A549 (cell line): ENCODE measurements at regions not wholly inside any gene's neighbourhood (a gene's known extent, or its start where the extent isn't known, plus 50 kb on each side); places are given as distances from the start of the nearest gene placed in this dataset.

Source experiments
- ATAC-seq, 2 experiments: fragments of 200-7000 bp in 1 of 2; fragments of >200 bp in 1 of 2; cut with Nextera tagmentation in 1 of 2; cut with Tn5 transposase in 1 of 2; 3 replicates each; pipeline versions ENCODE4 v1.8.0 to v1.9.1; 2018 to 2020; ENCODE audit warnings: mild to moderate bottlenecking in 1 of 2, moderate library complexity in 1 of 2
- CTCF ChIA-PET: fragments of 300-600 bp; sonication (Branson Sonifier 250); formaldehyde crosslinking; extraction: SDS; loops from one replicate; lab custom pipeline; 2021; ENCODE audit warnings: antibody characterized with exemption, inconsistent platforms; lab: Yijun Ruan, JAX
- POLR2A ChIA-PET: fragments of 350-600 bp; formaldehyde crosslinking; extraction: SDS; loops from one replicate; lab custom pipeline; 2021; ENCODE audit warnings: antibody characterized with exemption, inconsistent platforms; lab: Yijun Ruan, JAX
- DNase-seq, 2 experiments: peaks; one replicate each; pipeline versions ENCODE4 v3.0.0 to v3.0.0-alpha.2; 2011 to 2016; ENCODE audit warnings: low read depth in 1 of 2, low spot score in 1 of 2
- FAIRE-seq: peaks from 2 replicates; lab custom pipeline; 2011; peaks lifted over from hg19 to GRCh38; lab: Jason Lieb, UNC
- H3K27ac ChIP-seq, 2 experiments: fragments of >200 bp; sonication (Bioruptor Twin); formaldehyde crosslinking; 3 replicates each; pipeline ENCODE4 v1.5.1; 2016 to 2017
- H3K4me1 ChIP-seq: fragments of >200 bp; sonication (Bioruptor Twin); formaldehyde crosslinking; 3 replicates; pipeline ENCODE4 v1.6.1; 2016
- H3K4me2 ChIP-seq: fragments of >200 bp; sonication (Bioruptor Twin); formaldehyde crosslinking; 3 replicates; pipeline ENCODE4 v1.6.1; 2016
- H3K4me3 ChIP-seq: fragments of >200 bp; sonication (Bioruptor Twin); formaldehyde crosslinking; 3 replicates; pipeline ENCODE4 v1.5.1; 2016
- H3K9me3 ChIP-seq: fragments of >200 bp; sonication (Bioruptor Twin); formaldehyde crosslinking; 3 replicates; pipeline ENCODE4 v1.6.1; 2016
- CEBPB ChIP-seq, 2 experiments: fragments of >200 bp in 1 of 2; sonication (Bioruptor Twin) in 1 of 2; formaldehyde crosslinking in 1 of 2; IDR thresholded peaks; 2 replicates each; pipeline ENCODE4 v1.6.1; 2012 to 2016
- CHD2 ChIP-seq: fragments of 150-350 bp; IDR thresholded peaks from 2 replicates; pipeline ENCODE4 v1.6.1; 2014; ENCODE audit warnings: low read length; ENCODE audit not compliant: partially characterized antibody
- CHD4 ChIP-seq: fragments of 200-600 bp; sonication (generic); IDR thresholded peaks from 2 replicates; pipeline ENCODE4 v1.6.1; 2016; ENCODE audit warnings: antibody characterized with exemption, mild to moderate bottlenecking, borderline replicate concordance
- FOSL2 ChIP-seq, 2 experiments: fragments of 450-650 bp in 1 of 2; fragments of >200 bp in 1 of 2; sonication (Bioruptor Twin) in 1 of 2; formaldehyde crosslinking; IDR thresholded peaks; 2 replicates each; pipeline versions ENCODE4 v1.5.0 to v1.6.1; 2016 to 2020; ENCODE audit warnings: mild to moderate bottlenecking in 1 of 2, moderate library complexity in 1 of 2
- FOXS1 ChIP-seq: fragments of 250-450 bp; sonication (Bioruptor Pico); IDR thresholded peaks from 2 replicates; pipeline ENCODE4 v1.5.0; 2020; ENCODE audit warnings: mild to moderate bottlenecking, moderate library complexity
- HOXB5 ChIP-seq: fragments of 250-450 bp; sonication (Bioruptor Pico); IDR thresholded peaks from 2 replicates; pipeline ENCODE4 v1.5.0; 2020; ENCODE audit warnings: mild to moderate bottlenecking, moderate library complexity
- JUN ChIP-seq, 2 experiments: fragments of >200 bp; sonication (Bioruptor Twin); formaldehyde crosslinking; IDR thresholded peaks; 2 replicates in 1 of 2; 3 replicates in 1 of 2; pipeline ENCODE4 v1.6.1; 2016 to 2017
- KDM1A ChIP-seq: fragments of 200-600 bp; sonication (generic); IDR thresholded peaks from 2 replicates; pipeline ENCODE4 v1.6.1; 2016; ENCODE audit warnings: low read depth, mild to moderate bottlenecking
- MAZ ChIP-seq: fragments of 150-350 bp; IDR thresholded peaks from 2 replicates; pipeline ENCODE4 v1.6.1; 2014; ENCODE audit warnings: antibody characterized with exemption, low read depth, low read length, borderline replicate concordance
- NR3C1 ChIP-seq: fragments of >200 bp; sonication (Bioruptor Twin); formaldehyde crosslinking; IDR thresholded peaks from 3 replicates; pipeline ENCODE4 v1.6.1; 2017
- PHF8 ChIP-seq: fragments of 200-600 bp; sonication (generic); IDR thresholded peaks from 2 replicates; pipeline ENCODE4 v1.6.1; 2016; ENCODE audit warnings: low read depth, mild to moderate bottlenecking, antibody characterized with exemption, moderate library complexity, borderline replicate concordance
- RAD21 ChIP-seq, 2 experiments: fragments of >200 bp in 1 of 2; sonication (Bioruptor Twin) in 1 of 2; formaldehyde crosslinking in 1 of 2; IDR thresholded peaks in 1 of 2; conservative IDR thresholded peaks in 1 of 2; 2 replicates in 1 of 2; 3 replicates in 1 of 2; pipeline ENCODE4 v1.6.1; 2012 to 2018; ENCODE audit warnings: inconsistent platforms in 1 of 2
- RARB ChIP-seq: fragments of 250-450 bp; sonication (Bioruptor Pico); IDR thresholded peaks from 2 replicates; pipeline ENCODE4 v1.8.0; 2021; ENCODE audit warnings: mild to moderate bottlenecking, moderate library complexity
- RCOR1 ChIP-seq: fragments of 150-350 bp; IDR thresholded peaks from 2 replicates; pipeline ENCODE4 v1.6.1; 2014; ENCODE audit warnings: antibody characterized with exemption, low read length, low read depth
- RNF2 ChIP-seq: fragments of 200-600 bp; sonication (generic); IDR thresholded peaks from 2 replicates; pipeline ENCODE4 v1.6.1; 2016; ENCODE audit warnings: low read depth, mild to moderate bottlenecking, antibody characterized with exemption, moderate library complexity, borderline replicate concordance
- SMC3 ChIP-seq: fragments of >200 bp; sonication (Bioruptor Twin); formaldehyde crosslinking; IDR thresholded peaks from 3 replicates; pipeline ENCODE4 v1.6.1; 2018; ENCODE audit warnings: inconsistent platforms
- TFCP2L1 ChIP-seq: fragments of 250-450 bp; sonication (Bioruptor Pico); IDR thresholded peaks from 2 replicates; pipeline ENCODE4 v1.5.0; 2021; ENCODE audit warnings: mild to moderate bottlenecking
- ZC3H11A ChIP-seq: fragments of 450-650 bp; IDR thresholded peaks from 2 replicates; pipeline ENCODE4 v1.6.1; 2014; ENCODE audit warnings: antibody characterized with exemption, mild to moderate bottlenecking
- ZSCAN20 ChIP-seq: fragments of 250-450 bp; sonication (Bioruptor Pico); IDR thresholded peaks from 2 replicates; pipeline ENCODE4 v1.8.0; 2022; ENCODE audit warnings: mild to moderate bottlenecking, moderate library complexity
- WGBS: methylation state at CpG from one replicate; pipeline ENCODE4 v1.1.6; 2017; ENCODE audit errors: missing lambda C conversion rate; 5-methylcytosine and 5-hydroxymethylcytosine counted together
- TF ChIP-seq, protein P1 (sequence below): fragments of 250-450 bp; sonication (Bioruptor Pico); IDR thresholded peaks from 2 replicates; pipeline ENCODE4 v1.5.0; 2021; ENCODE audit warnings: mild to moderate bottlenecking, moderate library complexity, borderline replicate concordance
- TF ChIP-seq, protein P2 (sequence below): fragments of >200 bp; sonication (Bioruptor Twin); formaldehyde crosslinking; IDR thresholded peaks from 3 replicates; pipeline ENCODE4 v1.6.1; 2016
- TF ChIP-seq, protein P3 (sequence below): fragments of 250-450 bp; sonication (Bioruptor Pico); IDR thresholded peaks from 2 replicates; pipeline ENCODE4 v1.5.0; 2020; ENCODE audit warnings: low read depth, mild to moderate bottlenecking, moderate library complexity
- TF ChIP-seq, protein P4 (sequence below): fragments of 450-650 bp; IDR thresholded peaks from 2 replicates; pipeline ENCODE4 v1.6.1; 2014; ENCODE audit warnings: antibody characterized with exemption
- TF ChIP-seq, protein P5 (sequence below): IDR thresholded peaks from 2 replicates; pipeline ENCODE4 v1.6.1; 2012
- TF ChIP-seq, protein P6 (sequence below): fragments of 200-600 bp; sonication (generic); IDR thresholded peaks from 2 replicates; pipeline ENCODE4 v1.6.1; 2016; ENCODE audit warnings: antibody characterized with exemption, mild to moderate bottlenecking, moderate library complexity

DNA sequence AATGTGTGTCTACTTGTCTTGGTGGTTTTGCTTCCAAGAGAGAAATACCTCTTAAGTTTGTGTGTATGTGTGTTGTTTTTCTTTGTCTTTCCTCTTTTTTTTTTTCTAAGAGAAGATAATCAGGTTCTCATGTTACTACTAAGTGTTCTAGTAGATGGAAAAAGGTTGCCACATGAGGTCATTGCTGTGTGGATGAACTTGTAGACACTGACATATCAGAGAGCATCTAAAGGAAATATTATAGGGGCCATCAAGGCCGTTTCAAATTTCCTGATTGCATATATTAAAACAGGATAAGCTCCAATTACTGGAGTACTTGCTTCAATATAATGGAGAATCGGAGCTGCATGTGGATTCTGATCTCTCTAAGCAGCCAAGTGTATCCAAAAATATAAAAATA is 747.5 kb downstream of the NR2F2 start:
- no peak overlapping the region for H3K4me3 ChIP-seq
- no peaks in the 10 kb centered on the region for H3K9me3 ChIP-seq
- no peak overlapping the region for H3K27ac ChIP-seq
- no peaks in the 10 kb centered on the region for H3K4me1 ChIP-seq
- DNase-seq (no peak), FAIRE-seq (no peak), ATAC-seq (no peak)
- no peak overlapping the region for H3K4me2 ChIP-seq
- POLR2A ChIA-PET = no interaction called here
- TF ChIP-seq, protein P1, sequence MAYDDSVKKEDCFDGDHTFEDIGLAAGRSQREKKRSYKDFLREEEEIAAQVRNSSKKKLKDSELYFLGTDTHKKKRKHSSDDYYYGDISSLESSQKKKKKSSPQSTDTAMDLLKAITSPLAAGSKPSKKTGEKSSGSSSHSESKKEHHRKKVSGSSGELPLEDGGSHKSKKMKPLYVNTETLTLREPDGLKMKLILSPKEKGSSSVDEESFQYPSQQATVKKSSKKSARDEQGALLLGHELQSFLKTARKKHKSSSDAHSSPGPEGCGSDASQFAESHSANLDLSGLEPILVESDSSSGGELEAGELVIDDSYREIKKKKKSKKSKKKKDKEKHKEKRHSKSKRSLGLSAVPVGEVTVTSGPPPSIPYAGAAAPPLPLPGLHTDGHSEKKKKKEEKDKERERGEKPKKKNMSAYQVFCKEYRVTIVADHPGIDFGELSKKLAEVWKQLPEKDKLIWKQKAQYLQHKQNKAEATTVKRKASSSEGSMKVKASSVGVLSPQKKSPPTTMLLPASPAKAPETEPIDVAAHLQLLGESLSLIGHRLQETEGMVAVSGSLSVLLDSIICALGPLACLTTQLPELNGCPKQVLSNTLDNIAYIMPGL (CRISPR knock-in tag) = no peak
- no peak for TF ChIP-seq NR3C1
- no peak for TF ChIP-seq RCOR1
- TF ChIP-seq RARB (CRISPR knock-in tag) = no peak
- TF ChIP-seq, protein P2, sequence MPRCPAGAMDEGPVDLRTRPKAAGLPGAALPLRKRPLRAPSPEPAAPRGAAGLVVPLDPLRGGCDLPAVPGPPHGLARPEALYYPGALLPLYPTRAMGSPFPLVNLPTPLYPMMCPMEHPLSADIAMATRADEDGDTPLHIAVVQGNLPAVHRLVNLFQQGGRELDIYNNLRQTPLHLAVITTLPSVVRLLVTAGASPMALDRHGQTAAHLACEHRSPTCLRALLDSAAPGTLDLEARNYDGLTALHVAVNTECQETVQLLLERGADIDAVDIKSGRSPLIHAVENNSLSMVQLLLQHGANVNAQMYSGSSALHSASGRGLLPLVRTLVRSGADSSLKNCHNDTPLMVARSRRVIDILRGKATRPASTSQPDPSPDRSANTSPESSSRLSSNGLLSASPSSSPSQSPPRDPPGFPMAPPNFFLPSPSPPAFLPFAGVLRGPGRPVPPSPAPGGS = no peak
- TF ChIP-seq, protein P3, sequence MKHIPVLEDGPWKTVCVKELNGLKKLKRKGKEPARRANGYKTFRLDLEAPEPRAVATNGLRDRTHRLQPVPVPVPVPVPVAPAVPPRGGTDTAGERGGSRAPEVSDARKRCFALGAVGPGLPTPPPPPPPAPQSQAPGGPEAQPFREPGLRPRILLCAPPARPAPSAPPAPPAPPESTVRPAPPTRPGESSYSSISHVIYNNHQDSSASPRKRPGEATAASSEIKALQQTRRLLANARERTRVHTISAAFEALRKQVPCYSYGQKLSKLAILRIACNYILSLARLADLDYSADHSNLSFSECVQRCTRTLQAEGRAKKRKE (CRISPR knock-in tag) = no peak
- TF ChIP-seq PHF8 = no peak
- TF ChIP-seq RAD21 (conservative IDR thresholded peaks at IDR 0.05 in 1 of 2, IDR thresholded peaks at IDR 0.05 in 1 of 2) = no peak
- no peak for TF ChIP-seq RNF2
- no peak for TF ChIP-seq SMC3
- TF ChIP-seq HOXB5 (CRISPR knock-in tag) = no peak
- TF ChIP-seq MAZ = no peak
- no peak for TF ChIP-seq TFCP2L1 (CRISPR knock-in tag)
- TF ChIP-seq, protein P4, sequence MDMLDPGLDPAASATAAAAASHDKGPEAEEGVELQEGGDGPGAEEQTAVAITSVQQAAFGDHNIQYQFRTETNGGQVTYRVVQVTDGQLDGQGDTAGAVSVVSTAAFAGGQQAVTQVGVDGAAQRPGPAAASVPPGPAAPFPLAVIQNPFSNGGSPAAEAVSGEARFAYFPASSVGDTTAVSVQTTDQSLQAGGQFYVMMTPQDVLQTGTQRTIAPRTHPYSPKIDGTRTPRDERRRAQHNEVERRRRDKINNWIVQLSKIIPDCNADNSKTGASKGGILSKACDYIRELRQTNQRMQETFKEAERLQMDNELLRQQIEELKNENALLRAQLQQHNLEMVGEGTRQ = no peak
- CTCF ChIA-PET = interaction anchor here (1.2 kb wide), 1 partner anchor 32 kb away, joined by 3 read pairs; no protein-coding TSS in a partner anchor
- 0% methylated on average over 2 of the region's 2 CpGs for WGBS

DNA sequence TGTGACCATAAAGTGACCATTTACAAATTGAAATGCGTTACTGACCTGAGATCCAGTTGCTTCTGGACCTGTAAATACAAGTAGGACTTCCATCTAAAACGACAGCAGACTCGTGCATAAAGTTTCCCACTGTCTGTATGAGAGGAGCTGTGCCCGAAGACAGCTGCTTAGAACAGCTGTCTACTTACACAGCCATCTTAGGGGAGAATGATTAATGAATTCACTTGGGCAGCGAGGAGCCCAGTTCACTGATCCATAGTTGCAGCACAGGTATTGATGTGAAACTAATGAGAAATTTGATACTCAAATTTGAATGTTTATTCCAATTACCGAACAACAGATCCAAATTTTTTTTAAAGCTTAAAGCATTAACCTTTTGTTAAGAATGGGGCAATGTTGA is 748.1 kb downstream of the NR2F2 start:
- ChIA-PET POLR2A (no interaction called here), CTCF (interaction anchor here (1.2 kb wide), 1 partner anchor 32 kb away, joined by 3 read pairs; no protein-coding TSS in a partner anchor)
- no peak for FAIRE-seq
- no peak overlapping the region for H3K4me3 ChIP-seq
- DNase-seq = no peak
- no peak overlapping the region for H3K27ac ChIP-seq
- TF ChIP-seq RCOR1 (no peak), CHD4 (no peak), ZSCAN20 (no peak), FOSL2 (IDR thresholded peaks at IDR 0.05) (no peak), FOSL2 (CRISPR knock-in tag; IDR thresholded peaks at IDR 0.05) (no peak), CEBPB (IDR thresholded peaks at IDR 0.05) (no peak), KDM1A (no peak), FOXS1 (CRISPR knock-in tag) (no peak), ZC3H11A (no peak), JUN (IDR thresholded peaks at IDR 0.05) (no peak), CHD2 (no peak)
- TF ChIP-seq, protein P3 (CRISPR knock-in tag) = no peak
- TF ChIP-seq, protein P5, sequence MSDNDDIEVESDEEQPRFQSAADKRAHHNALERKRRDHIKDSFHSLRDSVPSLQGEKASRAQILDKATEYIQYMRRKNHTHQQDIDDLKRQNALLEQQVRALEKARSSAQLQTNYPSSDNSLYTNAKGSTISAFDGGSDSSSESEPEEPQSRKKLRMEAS = no peak
- TF ChIP-seq, protein P6, sequence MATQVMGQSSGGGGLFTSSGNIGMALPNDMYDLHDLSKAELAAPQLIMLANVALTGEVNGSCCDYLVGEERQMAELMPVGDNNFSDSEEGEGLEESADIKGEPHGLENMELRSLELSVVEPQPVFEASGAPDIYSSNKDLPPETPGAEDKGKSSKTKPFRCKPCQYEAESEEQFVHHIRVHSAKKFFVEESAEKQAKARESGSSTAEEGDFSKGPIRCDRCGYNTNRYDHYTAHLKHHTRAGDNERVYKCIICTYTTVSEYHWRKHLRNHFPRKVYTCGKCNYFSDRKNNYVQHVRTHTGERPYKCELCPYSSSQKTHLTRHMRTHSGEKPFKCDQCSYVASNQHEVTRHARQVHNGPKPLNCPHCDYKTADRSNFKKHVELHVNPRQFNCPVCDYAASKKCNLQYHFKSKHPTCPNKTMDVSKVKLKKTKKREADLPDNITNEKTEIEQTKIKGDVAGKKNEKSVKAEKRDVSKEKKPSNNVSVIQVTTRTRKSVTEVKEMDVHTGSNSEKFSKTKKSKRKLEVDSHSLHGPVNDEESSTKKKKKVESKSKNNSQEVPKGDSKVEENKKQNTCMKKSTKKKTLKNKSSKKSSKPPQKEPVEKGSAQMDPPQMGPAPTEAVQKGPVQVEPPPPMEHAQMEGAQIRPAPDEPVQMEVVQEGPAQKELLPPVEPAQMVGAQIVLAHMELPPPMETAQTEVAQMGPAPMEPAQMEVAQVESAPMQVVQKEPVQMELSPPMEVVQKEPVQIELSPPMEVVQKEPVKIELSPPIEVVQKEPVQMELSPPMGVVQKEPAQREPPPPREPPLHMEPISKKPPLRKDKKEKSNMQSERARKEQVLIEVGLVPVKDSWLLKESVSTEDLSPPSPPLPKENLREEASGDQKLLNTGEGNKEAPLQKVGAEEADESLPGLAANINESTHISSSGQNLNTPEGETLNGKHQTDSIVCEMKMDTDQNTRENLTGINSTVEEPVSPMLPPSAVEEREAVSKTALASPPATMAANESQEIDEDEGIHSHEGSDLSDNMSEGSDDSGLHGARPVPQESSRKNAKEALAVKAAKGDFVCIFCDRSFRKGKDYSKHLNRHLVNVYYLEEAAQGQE = no peak
- H3K9me3 ChIP-seq = no peaks in the 10 kb centered on the region
- no peak for ATAC-seq
- no peak overlapping the region for H3K4me2 ChIP-seq
- H3K4me1 ChIP-seq = no peaks in the 10 kb centered on the region
- 4% methylated on average over 6 of the region's 6 CpGs for WGBS
